Thyroid gland (tissue), 4 donors: ENCODE measurements at regions not wholly inside any gene's neighbourhood (a gene's known extent, or its start where the extent isn't known, plus 50 kb on each side); places are given as distances from the start of the nearest gene placed in this dataset.

Experiments
- DNase-seq, 2 donors: peaks; one replicate each; pipeline ENCODE4 v3.0.0-alpha.2; 2019
- H3K27ac ChIP-seq, 3 donors: fragments of 200-600 bp; sonication (generic); 1 replicate in 2 of 3; 2 replicates in 1 of 3; pipeline ENCODE4 v1.5.1; 2016 to 2019; ENCODE audit warnings: mild to moderate bottlenecking in 1 of 3, moderate library complexity in 1 of 3
- H3K27me3 ChIP-seq: fragments of 200-600 bp; sonication (generic); one replicate; pipeline ENCODE4 v1.5.1; 2019
- H3K36me3 ChIP-seq, 2 donors: fragments of 200-600 bp; sonication (generic); one replicate each; pipeline ENCODE4 v1.5.1; 2016 to 2019
- H3K4me1 ChIP-seq, 2 donors: fragments of 200-600 bp; sonication (generic); one replicate each; pipeline ENCODE4 v1.5.1; 2017 to 2019
- H3K4me3 ChIP-seq, 3 donors: fragments of 200-600 bp; sonication (generic); replicated peaks in 1 of 3; 1 replicate in 2 of 3; 2 replicates in 1 of 3; pipeline ENCODE4 v1.5.1; 2016; ENCODE audit warnings: mild to moderate bottlenecking in 1 of 3
- H3K9me3 ChIP-seq: fragments of 200-600 bp; sonication (generic); one replicate; pipeline ENCODE4 v1.5.1; 2017
- POLR2A ChIP-seq, 2 donors: fragments of 450-650 bp; IDR thresholded peaks; one replicate each; pipeline ENCODE4 v1.6.1; 2017; ENCODE audit warnings: antibody characterized with exemption in 2 of 2, mild to moderate bottlenecking in 2 of 2, moderate library complexity in 1 of 2
- WGBS, 2 donors: methylation state at CpG; one replicate each; pipeline ENCODE4 v1.1.5; 2017; 5-methylcytosine and 5-hydroxymethylcytosine counted together
- intact Hi-C: fragments of 100-400 bp; cut with DNase I; formaldehyde crosslinking; loops from one replicate; pipeline ENCODE4 v1.15.1; 2023
- TF ChIP-seq, protein P1 (sequence below), 6 experiments: fragments of 200-600 bp in 3 of 6; fragments of 450-650 bp in 3 of 6; sonication (generic) in 3 of 6; IDR thresholded peaks; one replicate each; pipeline ENCODE4 v1.5.1; 2016 to 2019; ENCODE audit warnings: antibody characterized with exemption in 6 of 6, mild to moderate bottlenecking in 2 of 6, inconsistent platforms in 1 of 6, moderate library complexity in 1 of 6

GRCh38 chr16:79874391-79874790 lies 273.9 kb upstream of the MAF start:
- intact Hi-C loops: no loop called here
- Histone ChIP-seq H3K4me3 (no peak overlapping the region), H3K9me3 (no peaks in the 10 kb centered on the region), H3K27ac (no peak overlapping the region), H3K27me3 (no peaks in the 10 kb centered on the region), H3K36me3 (no peaks in the 10 kb centered on the region), H3K4me1 (no peaks in the 10 kb centered on the region)
- 56 to 58% methylated on average over 4 to 5 of the region's 5 CpGs for WGBS, 2 donors
- peak; percentile 24 to 29 for DNase-seq
- TF ChIP-seq, protein P1, sequence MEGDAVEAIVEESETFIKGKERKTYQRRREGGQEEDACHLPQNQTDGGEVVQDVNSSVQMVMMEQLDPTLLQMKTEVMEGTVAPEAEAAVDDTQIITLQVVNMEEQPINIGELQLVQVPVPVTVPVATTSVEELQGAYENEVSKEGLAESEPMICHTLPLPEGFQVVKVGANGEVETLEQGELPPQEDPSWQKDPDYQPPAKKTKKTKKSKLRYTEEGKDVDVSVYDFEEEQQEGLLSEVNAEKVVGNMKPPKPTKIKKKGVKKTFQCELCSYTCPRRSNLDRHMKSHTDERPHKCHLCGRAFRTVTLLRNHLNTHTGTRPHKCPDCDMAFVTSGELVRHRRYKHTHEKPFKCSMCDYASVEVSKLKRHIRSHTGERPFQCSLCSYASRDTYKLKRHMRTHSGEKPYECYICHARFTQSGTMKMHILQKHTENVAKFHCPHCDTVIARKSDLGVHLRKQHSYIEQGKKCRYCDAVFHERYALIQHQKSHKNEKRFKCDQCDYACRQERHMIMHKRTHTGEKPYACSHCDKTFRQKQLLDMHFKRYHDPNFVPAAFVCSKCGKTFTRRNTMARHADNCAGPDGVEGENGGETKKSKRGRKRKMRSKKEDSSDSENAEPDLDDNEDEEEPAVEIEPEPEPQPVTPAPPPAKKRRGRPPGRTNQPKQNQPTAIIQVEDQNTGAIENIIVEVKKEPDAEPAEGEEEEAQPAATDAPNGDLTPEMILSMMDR (IDR thresholded peaks at IDR 0.05): no peak
- TF ChIP-seq POLR2A (IDR thresholded peaks at IDR 0.05): no peak

GRCh38 chr16:79873825-79874224 lies 273.3 kb upstream of the MAF start:
- intact Hi-C loops: no loop called here
- 92 to 94% methylated on average over 5 of the region's 5 CpGs for WGBS, 2 donors
- DNase-seq: no peak
- Histone ChIP-seq H3K9me3 (no peaks in the 10 kb centered on the region), H3K4me3 (no peak overlapping the region), H3K36me3 (no peaks in the 10 kb centered on the region), H3K4me1 (no peaks in the 10 kb centered on the region), H3K27me3 (no peaks in the 10 kb centered on the region), H3K27ac (no peak overlapping the region)
- TF ChIP-seq, protein P1 (IDR thresholded peaks at IDR 0.05): no peak
- TF ChIP-seq POLR2A (IDR thresholded peaks at IDR 0.05): no peak

DNA sequence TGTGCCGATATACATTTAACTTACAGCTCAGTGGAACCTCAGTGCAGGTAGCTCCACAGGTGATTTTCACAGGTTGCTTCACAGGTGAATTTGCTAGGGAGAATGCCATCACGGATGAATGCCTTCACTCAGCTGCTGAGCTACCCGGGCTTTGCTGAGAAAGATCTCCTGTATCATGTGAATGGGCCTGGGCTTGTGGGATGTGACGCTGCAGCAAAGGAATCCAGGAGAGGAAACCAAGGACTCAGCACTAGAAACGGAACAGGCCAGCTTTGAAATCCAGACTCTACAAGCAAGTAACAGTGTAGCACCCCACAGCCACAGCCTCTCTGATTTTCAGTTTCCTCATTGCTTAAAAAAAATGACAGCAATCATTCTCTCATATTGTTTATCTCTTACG lies 271.4 kb upstream of the MAF start:
- no peaks in the 10 kb centered on the region for H3K36me3 ChIP-seq
- DNase-seq: peak; percentile 8 to 10
- intact Hi-C loops: no loop called here

DNA sequence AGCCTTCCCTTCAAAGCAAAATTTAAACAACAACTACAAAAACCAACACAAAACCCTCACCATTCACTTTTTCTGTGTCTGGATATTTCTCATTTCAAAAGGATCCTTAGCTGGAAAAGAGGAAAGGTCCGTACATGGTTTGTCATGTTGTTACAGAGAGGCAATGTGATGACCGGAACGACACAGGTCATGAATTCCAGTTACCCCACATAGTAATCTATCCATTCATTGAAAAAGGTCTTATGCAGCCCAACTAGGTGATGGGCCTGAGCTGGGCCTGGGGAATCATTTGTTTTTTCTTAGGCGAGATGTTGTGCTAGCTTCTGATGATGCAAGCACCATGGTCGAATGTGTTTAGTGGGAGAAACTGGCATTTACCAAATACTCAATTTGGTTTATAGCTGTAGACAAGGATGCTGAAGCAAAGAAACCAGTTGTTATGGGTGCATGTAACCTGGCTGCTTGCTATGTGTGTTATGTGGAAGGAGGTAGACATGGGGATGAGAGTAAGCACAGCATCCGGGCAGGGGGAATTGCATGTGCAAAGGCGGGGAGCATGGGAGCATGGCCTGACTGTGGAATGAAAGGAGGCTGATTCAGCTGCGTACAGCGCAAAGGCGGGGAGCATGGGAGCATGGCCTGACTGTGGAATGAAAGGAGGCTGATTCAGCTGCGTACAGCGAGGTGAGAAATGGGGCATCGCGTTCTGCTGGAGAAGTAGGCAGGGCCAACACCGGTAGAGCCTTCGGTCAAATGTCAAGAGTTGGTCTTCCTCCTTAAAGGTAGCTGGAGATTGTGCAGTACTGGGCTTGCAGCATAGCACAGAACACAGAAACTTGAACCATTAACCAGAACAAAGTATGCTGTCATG lies 269.7 kb upstream of the MAF start:
- no peak overlapping the region for H3K27ac ChIP-seq
- DNase-seq: no peak
- no peak overlapping the region for H3K4me3 ChIP-seq
- H3K36me3 ChIP-seq: no peaks in the 10 kb centered on the region
- H3K27me3 ChIP-seq: no peaks in the 10 kb centered on the region
- intact Hi-C loops: no loop called here
- H3K4me1 ChIP-seq: no peaks in the 10 kb centered on the region
- 95 to 96% methylated on average over 16 of the region's 16 CpGs for WGBS, 2 donors
- H3K9me3 ChIP-seq: no peaks in the 10 kb centered on the region
- TF ChIP-seq, protein P1 (IDR thresholded peaks at IDR 0.05): no peak
- TF ChIP-seq POLR2A (IDR thresholded peaks at IDR 0.05): no peak

More for the DNA sequence above, 271.4 kb upstream of the MAF start:
- no peak overlapping the region for H3K27ac ChIP-seq
- no peaks in the 10 kb centered on the region for H3K27me3 ChIP-seq
- 62 to 74% methylated on average over 6 of the region's 6 CpGs for WGBS, 2 donors
- no peaks in the 10 kb centered on the region for H3K9me3 ChIP-seq
- H3K4me1 ChIP-seq: no peaks in the 10 kb centered on the region
- TF ChIP-seq, protein P1 (IDR thresholded peaks at IDR 0.05): no peak
- H3K4me3 ChIP-seq: no peak overlapping the region

GRCh38 chr16:79869304-79870015 lies 268.9 kb upstream of the MAF start:
- no peak overlapping the region for H3K4me3 ChIP-seq
- DNase-seq: no peak
- no peaks in the 10 kb centered on the region for H3K9me3 ChIP-seq
- 58 to 64% methylated on average over 4 of the region's 4 CpGs for WGBS, 2 donors
- H3K27me3 ChIP-seq: no peaks in the 10 kb centered on the region
- TF ChIP-seq, protein P1 (IDR thresholded peaks at IDR 0.05): no peak
- TF ChIP-seq POLR2A (IDR thresholded peaks at IDR 0.05): no peak
- intact Hi-C loops: no loop called here
- no peaks in the 10 kb centered on the region for H3K4me1 ChIP-seq
- no peaks in the 10 kb centered on the region for H3K36me3 ChIP-seq
- no peak overlapping the region for H3K27ac ChIP-seq
